ENCODE measurements at regions not wholly inside any gene's neighbourhood (a gene's known extent, or its start where the extent isn't known, plus 50 kb on each side); places are given as distances from the start of the nearest gene placed in this dataset.

DNA sequence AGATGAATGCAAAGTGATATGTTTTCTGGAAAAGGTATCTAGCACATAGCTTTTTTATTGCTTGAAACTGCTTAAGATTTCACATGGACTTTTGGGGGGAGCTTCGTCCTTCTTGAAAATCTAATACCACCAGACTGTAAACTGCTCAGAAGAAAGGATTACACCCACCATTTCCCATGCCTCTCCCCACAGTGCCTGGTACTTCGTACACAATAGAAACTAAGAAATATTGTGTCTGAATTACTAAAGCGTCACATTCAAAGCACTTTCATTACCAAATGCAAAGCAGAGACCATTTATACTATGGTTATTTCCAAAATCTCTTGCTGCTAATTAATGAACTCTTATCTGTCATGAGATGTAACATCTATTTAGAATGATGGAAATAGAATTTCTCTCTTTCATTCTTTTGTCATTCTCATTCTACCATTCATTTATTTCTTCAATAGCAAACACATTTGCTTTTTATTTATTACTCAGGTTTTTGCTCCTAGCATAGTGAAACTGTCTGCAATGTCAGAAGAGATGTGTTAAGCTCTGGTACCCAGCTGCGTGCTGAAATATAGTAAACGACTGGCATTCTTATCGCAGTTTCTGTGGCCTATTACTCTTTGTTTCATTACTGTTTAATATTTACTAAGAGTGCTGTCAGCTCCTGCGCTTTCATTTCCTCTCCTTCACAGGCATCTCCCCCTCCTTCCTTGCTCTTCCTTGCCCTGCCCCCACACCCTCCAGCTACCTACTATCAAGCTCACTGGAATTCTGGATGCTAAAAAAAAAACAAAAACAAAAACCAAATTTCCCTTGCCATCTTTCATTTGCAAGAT is 51.4 kb upstream of the RAPGEF2 start:
- DNase-seq: no peak
- Histone ChIP-seq H3K4me1 (peaks cover 0 to 19% (median 9%) of the 10 kb centered on the region in 6 donors), H3K27ac (peak overlapping the region in 1 of 8 donors; percentile 4), H3K27me3 (replicated peaks in 1 of 7) (peaks cover 0 to 7% (median 0%) of the 10 kb centered on the region in 7 donors), H3K36me3 (no peaks in the 10 kb centered on the region), H3K4me3 (peak overlapping the region in 1 of 8 donors; percentile 22), H3K9me3 (no peaks in the 10 kb centered on the region)
- TF ChIP-seq, protein P1, sequence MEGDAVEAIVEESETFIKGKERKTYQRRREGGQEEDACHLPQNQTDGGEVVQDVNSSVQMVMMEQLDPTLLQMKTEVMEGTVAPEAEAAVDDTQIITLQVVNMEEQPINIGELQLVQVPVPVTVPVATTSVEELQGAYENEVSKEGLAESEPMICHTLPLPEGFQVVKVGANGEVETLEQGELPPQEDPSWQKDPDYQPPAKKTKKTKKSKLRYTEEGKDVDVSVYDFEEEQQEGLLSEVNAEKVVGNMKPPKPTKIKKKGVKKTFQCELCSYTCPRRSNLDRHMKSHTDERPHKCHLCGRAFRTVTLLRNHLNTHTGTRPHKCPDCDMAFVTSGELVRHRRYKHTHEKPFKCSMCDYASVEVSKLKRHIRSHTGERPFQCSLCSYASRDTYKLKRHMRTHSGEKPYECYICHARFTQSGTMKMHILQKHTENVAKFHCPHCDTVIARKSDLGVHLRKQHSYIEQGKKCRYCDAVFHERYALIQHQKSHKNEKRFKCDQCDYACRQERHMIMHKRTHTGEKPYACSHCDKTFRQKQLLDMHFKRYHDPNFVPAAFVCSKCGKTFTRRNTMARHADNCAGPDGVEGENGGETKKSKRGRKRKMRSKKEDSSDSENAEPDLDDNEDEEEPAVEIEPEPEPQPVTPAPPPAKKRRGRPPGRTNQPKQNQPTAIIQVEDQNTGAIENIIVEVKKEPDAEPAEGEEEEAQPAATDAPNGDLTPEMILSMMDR (IDR thresholded peaks at IDR 0.05 in 8 of 11, conservative IDR thresholded peaks at IDR 0.05 in 3 of 11): no peak
- TF ChIP-seq POLR2AphosphoS5 (IDR thresholded peaks at IDR 0.05) (no peak), POLR2A (IDR thresholded peaks at IDR 0.05) (no peak)
- WGBS, 5 donors: 34 to 38% (median 37%) methylated on average over 7 of the region's 7 CpGs
- intact Hi-C loops (cut with DNase I; ENCODE audit: low total_unique reads): no loop called here

- Histone ChIP-seq H3K9me3 (no peaks in the 10 kb centered on the region), H3K36me3 (no peaks in the 10 kb centered on the region), H3K27me3 (replicated peaks in 1 of 7) (peaks cover 0 to 3% (median 0%) of the 10 kb centered on the region in 7 donors), H3K27ac (no peak overlapping the region), H3K4me3 (no peak overlapping the region), H3K4me1 (peaks cover 0 to 19% (median 9%) of the 10 kb centered on the region in 6 donors)
- DNase-seq: no peak
- intact Hi-C loops (cut with DNase I; ENCODE audit: low total_unique reads): no loop called here
- TF ChIP-seq POLR2AphosphoS5 (IDR thresholded peaks at IDR 0.05): no peak
- TF ChIP-seq POLR2A (IDR thresholded peaks at IDR 0.05): no peak
- TF ChIP-seq, protein P1 (IDR thresholded peaks at IDR 0.05 in 8 of 11, conservative IDR thresholded peaks at IDR 0.05 in 3 of 11): no peak
- 76 to 88% (median 82%) methylated on average over 6 of the region's 6 CpGs for WGBS, 5 donors
Observed at GRCh38 chr4:159052315-159052714, 50.6 kb upstream of the RAPGEF2 start.
